ENCODE measurements at regions not wholly inside any gene's neighbourhood (a gene's known extent, or its start where the extent isn't known, plus 50 kb on each side); places are given as distances from the start of the nearest gene placed in this dataset.

GRCh38 chr9:106587042-106587441 is 275.9 kb upstream of the ZNF462 start:
- no peaks in the 10 kb centered on the region for H3K27me3 Mint-ChIP-seq
- no peaks in the 10 kb centered on the region for H3K4me1 Mint-ChIP-seq
- no peaks in the 10 kb centered on the region for H3K36me3 Mint-ChIP-seq
- peaks cover 1% of the 10 kb centered on the region for H3K9me3 Mint-ChIP-seq
- no peak overlapping the region for H3K27ac Mint-ChIP-seq
- no peak overlapping the region for H3K4me3 Mint-ChIP-seq
- no peak for DNase-seq

- Mint-ChIP-seq H3K4me1 (no peaks in the 10 kb centered on the region), H3K9me3 (no peaks in the 10 kb centered on the region), H3K4me3 (no peak overlapping the region), H3K36me3 (no peaks in the 10 kb centered on the region), H3K27me3 (no peaks in the 10 kb centered on the region), H3K27ac (no peak overlapping the region)
- no peak for DNase-seq
These were observed 274.3 kb upstream of the ZNF462 start for GRCh38 chr9:106588626-106589025.

GRCh38 chr9:106590759-106591505 is 272.0 kb upstream of the ZNF462 start:
- Mint-ChIP-seq H3K27me3 (no peaks in the 10 kb centered on the region), H3K9me3 (no peaks in the 10 kb centered on the region), H3K27ac (no peak overlapping the region), H3K4me1 (no peaks in the 10 kb centered on the region), H3K36me3 (no peaks in the 10 kb centered on the region), H3K4me3 (no peak overlapping the region)
- DNase-seq, result no peak

- H3K36me3 Mint-ChIP-seq, result no peaks in the 10 kb centered on the region
- no peak for DNase-seq
- no peak overlapping the region for H3K27ac Mint-ChIP-seq
- no peaks in the 10 kb centered on the region for H3K27me3 Mint-ChIP-seq
- H3K9me3 Mint-ChIP-seq, result no peaks in the 10 kb centered on the region
- H3K4me3 Mint-ChIP-seq, result no peak overlapping the region
- no peaks in the 10 kb centered on the region for H3K4me1 Mint-ChIP-seq
These were observed 269.8 kb upstream of the ZNF462 start for GRCh38 chr9:106593201-106593600.

DNA sequence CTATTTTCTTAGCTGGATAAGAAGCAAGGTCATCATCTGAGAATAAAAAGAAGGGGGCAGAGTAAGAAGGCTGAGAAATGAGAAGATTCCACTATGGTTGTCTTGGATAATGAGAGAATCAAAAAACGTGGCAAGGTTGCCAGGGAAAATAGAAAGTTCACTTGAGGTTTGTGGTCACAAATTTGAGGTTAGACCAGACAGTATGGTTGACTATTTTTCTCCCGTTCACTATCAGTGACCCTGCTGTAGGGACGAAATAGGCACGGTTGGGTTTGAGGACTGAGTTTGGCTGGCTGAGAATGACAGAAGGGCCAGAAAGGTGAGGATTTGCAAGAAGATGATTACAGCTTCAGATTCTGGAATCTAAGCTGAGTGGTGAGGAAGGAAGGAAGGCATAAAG is 266.0 kb upstream of the ZNF462 start:
- no peaks in the 10 kb centered on the region for H3K9me3 Mint-ChIP-seq

GRCh38 chr9:106600955-106601560 is 261.9 kb upstream of the ZNF462 start:
- DNase-seq, result no peak
- Mint-ChIP-seq H3K27me3 (no peaks in the 10 kb centered on the region), H3K9me3 (peaks cover 7% of the 10 kb centered on the region), H3K4me3 (no peak overlapping the region), H3K36me3 (no peaks in the 10 kb centered on the region), H3K4me1 (no peaks in the 10 kb centered on the region), H3K27ac (no peak overlapping the region)

More for the DNA sequence above, 266.0 kb upstream of the ZNF462 start:
- Mint-ChIP-seq H3K27me3 (no peaks in the 10 kb centered on the region), H3K36me3 (no peaks in the 10 kb centered on the region), H3K27ac (no peak overlapping the region), H3K4me1 (no peaks in the 10 kb centered on the region), H3K4me3 (no peak overlapping the region)
- no peak for DNase-seq

GRCh38 chr9:106602344-106602743 is 260.6 kb upstream of the ZNF462 start:
- Mint-ChIP-seq H3K27me3 (no peaks in the 10 kb centered on the region), H3K4me1 (no peaks in the 10 kb centered on the region), H3K4me3 (no peak overlapping the region), H3K36me3 (no peaks in the 10 kb centered on the region), H3K27ac (no peak overlapping the region), H3K9me3 (peaks cover 13% of the 10 kb centered on the region)
- DNase-seq, result no peak

- Mint-ChIP-seq H3K4me3 (no peak overlapping the region), H3K36me3 (no peaks in the 10 kb centered on the region), H3K27me3 (no peaks in the 10 kb centered on the region), H3K27ac (no peak overlapping the region), H3K4me1 (no peaks in the 10 kb centered on the region), H3K9me3 (peaks cover 4% of the 10 kb centered on the region)
- DNase-seq, result no peak
These were observed 249.7 kb upstream of the ZNF462 start for GRCh38 chr9:106613250-106613737.

- no peak overlapping the region for H3K4me3 Mint-ChIP-seq
- no peaks in the 10 kb centered on the region for H3K36me3 Mint-ChIP-seq
- no peak for DNase-seq
- no peaks in the 10 kb centered on the region for H3K27me3 Mint-ChIP-seq
- H3K9me3 Mint-ChIP-seq, result peaks cover 4% of the 10 kb centered on the region
- no peaks in the 10 kb centered on the region for H3K4me1 Mint-ChIP-seq
- H3K27ac Mint-ChIP-seq, result no peak overlapping the region
These were observed 247.7 kb upstream of the ZNF462 start for GRCh38 chr9:106615118-106615889.

DNA sequence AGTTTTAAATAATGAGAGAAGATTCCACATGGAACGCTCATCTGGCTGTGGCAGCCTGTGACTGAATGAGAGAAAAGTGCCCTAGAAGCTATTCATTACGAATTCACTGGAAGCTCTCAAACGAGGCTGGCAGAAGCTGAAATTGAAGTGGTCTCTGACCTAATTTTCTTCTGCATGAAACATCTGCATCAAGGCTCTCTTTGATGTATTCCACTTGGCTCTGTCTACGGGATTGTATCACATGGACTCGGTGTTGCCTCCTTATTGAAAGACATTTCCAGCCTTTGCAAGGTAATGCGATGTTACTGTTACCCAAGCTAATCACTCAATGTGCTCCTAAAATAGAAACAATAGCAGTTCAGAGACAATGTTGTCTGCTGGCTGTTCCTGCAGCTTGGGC is 246.9 kb upstream of the ZNF462 start:
- Mint-ChIP-seq H3K27me3 (no peaks in the 10 kb centered on the region), H3K9me3 (peaks cover 4% of the 10 kb centered on the region), H3K27ac (no peak overlapping the region), H3K4me3 (no peak overlapping the region), H3K4me1 (no peaks in the 10 kb centered on the region), H3K36me3 (no peaks in the 10 kb centered on the region)
- no peak for DNase-seq

DNA sequence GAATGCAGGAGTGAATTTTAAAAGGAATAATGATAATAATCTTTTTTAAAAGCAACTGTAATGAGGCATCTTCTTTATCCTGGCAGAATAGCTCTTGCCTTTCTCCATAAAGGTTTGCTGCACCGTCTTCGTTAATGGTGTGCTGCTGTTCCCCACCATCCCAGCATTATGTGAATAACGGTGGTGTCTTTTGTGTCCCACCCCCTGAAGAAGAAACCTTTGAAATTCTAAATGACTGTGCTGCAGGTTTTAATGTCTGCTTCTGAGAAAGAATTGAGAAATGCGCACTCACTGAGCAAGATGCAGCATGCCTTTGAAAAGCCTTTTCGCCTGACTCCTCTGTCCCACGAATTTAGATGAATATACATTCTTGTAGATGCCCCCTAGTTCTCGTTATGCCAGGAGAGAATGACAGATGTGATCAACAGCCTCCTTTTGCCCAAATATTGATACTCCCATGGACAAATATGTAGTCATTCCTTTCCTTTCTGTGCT is 246.1 kb upstream of the ZNF462 start:
- no peaks in the 10 kb centered on the region for H3K27me3 Mint-ChIP-seq
- DNase-seq, result no peak
- H3K27ac Mint-ChIP-seq, result no peak overlapping the region
- no peaks in the 10 kb centered on the region for H3K4me1 Mint-ChIP-seq
- H3K36me3 Mint-ChIP-seq, result no peaks in the 10 kb centered on the region
- peaks cover 3% of the 10 kb centered on the region for H3K9me3 Mint-ChIP-seq
- H3K4me3 Mint-ChIP-seq, result no peak overlapping the region

GRCh38 chr9:106619211-106619610 is 243.8 kb upstream of the ZNF462 start:
- DNase-seq, result no peak

DNA sequence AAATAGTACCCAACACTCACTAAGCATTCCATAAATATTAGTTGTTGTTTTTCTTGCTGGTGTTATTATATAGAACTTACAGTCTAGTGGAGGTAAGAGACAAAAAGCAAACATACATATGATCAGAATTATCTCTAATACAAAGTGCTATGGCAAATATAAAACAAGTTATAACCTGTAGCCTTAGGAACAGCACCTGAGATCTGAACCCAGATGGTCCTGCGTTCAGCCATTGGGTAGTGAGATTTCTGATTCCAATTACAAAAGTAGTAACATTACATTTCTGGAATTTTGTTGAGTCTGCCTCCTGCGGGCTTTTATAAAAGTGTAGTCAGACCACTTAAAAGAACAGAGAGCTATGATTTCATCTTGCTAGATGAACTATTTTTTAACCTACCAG is 242.9 kb upstream of the ZNF462 start:
- no peaks in the 10 kb centered on the region for H3K4me1 Mint-ChIP-seq
- no peak overlapping the region for H3K4me3 Mint-ChIP-seq
- no peak overlapping the region for H3K27ac Mint-ChIP-seq
- no peak for DNase-seq
- H3K27me3 Mint-ChIP-seq, result no peaks in the 10 kb centered on the region
- H3K36me3 Mint-ChIP-seq, result no peaks in the 10 kb centered on the region
- H3K9me3 Mint-ChIP-seq, result peaks cover 2% of the 10 kb centered on the region

More at GRCh38 chr9:106619211-106619610, 243.8 kb upstream of the ZNF462 start:
- no peak overlapping the region for H3K4me3 Mint-ChIP-seq
- no peaks in the 10 kb centered on the region for H3K4me1 Mint-ChIP-seq
- no peaks in the 10 kb centered on the region for H3K36me3 Mint-ChIP-seq
- H3K27me3 Mint-ChIP-seq, result no peaks in the 10 kb centered on the region
- no peak overlapping the region for H3K27ac Mint-ChIP-seq
- peaks cover 3% of the 10 kb centered on the region for H3K9me3 Mint-ChIP-seq

DNA sequence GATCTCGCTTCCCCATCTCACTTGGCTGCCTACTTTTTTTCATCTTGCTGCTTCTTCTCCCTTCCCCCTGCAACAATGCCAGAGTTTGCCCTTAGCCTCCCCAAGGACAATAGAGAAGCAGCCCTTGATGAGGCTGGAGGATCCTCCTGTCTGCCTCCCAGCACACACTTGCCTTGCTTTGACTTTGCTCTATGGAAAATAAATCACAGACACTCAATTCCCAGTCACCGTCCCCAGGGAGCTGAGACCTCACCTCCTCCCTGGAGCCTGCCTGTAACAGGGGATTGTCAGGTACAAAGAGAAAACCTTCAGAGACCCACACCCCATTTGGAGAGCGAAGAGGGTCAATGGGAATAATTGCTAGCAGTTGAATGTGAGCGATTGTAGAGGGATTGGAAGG is 242.1 kb upstream of the ZNF462 start:
- peaks cover 2% of the 10 kb centered on the region for H3K9me3 Mint-ChIP-seq
- H3K4me1 Mint-ChIP-seq, result no peaks in the 10 kb centered on the region
- no peaks in the 10 kb centered on the region for H3K36me3 Mint-ChIP-seq
- DNase-seq, result no peak
- H3K27ac Mint-ChIP-seq, result no peak overlapping the region
- H3K27me3 Mint-ChIP-seq, result no peaks in the 10 kb centered on the region
- no peak overlapping the region for H3K4me3 Mint-ChIP-seq
